ENCODE measurements at regions not wholly inside any gene's neighbourhood (a gene's known extent, or its start where the extent isn't known, plus 50 kb on each side); places are given as distances from the start of the nearest gene placed in this dataset.

- Histone ChIP-seq H4K12ac (ENCODE audit: low read depth, low read length) (no peak overlapping the region), H3K79me1 (ENCODE audit: low read length) (no peaks in the 10 kb centered on the region), H2BK12ac (ENCODE audit: low read length) (no peak overlapping the region), H3K27ac (ENCODE audit: low read depth, low read length) (no peak overlapping the region), H2BK120ac (ENCODE audit: insufficient read depth, low read length, poor library complexity) (no peak overlapping the region), H2BK5ac (ENCODE audit: low read depth, low read length, poor library complexity) (no peak overlapping the region), H4K8ac (ENCODE audit: low read depth, low read length) (no peak overlapping the region), H3K36me3 (ENCODE audit: control insufficient read depth in 1 of 2, insufficient read depth in 2 of 2, low read length in 2 of 2) (no peaks in the 10 kb centered on the region), H3K4me2 (ENCODE audit: low read length) (no peak overlapping the region), H3K9ac (ENCODE audit: low read length) (no peak overlapping the region), H4K91ac (ENCODE audit: low read depth, low read length) (no peak overlapping the region), H3K27me3 (ENCODE audit: insufficient read depth, low read length) (no peaks in the 10 kb centered on the region), H2AFZ (ENCODE audit: insufficient read depth, low read length, poor library complexity) (no peak overlapping the region), H3K79me2 (ENCODE audit: control insufficient read depth, insufficient read depth, low read length, poor library complexity) (no peaks in the 10 kb centered on the region), H3K23ac (ENCODE audit: low read length) (no peak overlapping the region), H3K4me1 (ENCODE audit: control insufficient read depth in 1 of 2, insufficient read depth in 2 of 2, low read length in 2 of 2) (peaks cover 0 to 3% of the 10 kb centered on the region in 2 experiments), H3K18ac (ENCODE audit: low read length) (no peak overlapping the region), H2AK5ac (ENCODE audit: low read length) (no peak overlapping the region), H3K4ac (ENCODE audit: low read depth, low read length) (no peak overlapping the region), H3K4me3 (ENCODE audit: low read depth, low read length) (no peak overlapping the region), H3K14ac (ENCODE audit: low read length) (no peak overlapping the region), H3K9me3 (ENCODE audit: insufficient read depth, low read depth, low read length) (peaks cover 1% of the 10 kb centered on the region)
- no peak for DNase-seq
- no CpG with 5 or more reads among the region's 4 CpGs for WGBS (ENCODE audit: extremely low coverage, insufficient coverage, insufficient read length)
Measured at GRCh38 chr1:103327054-103327719, 198.3 kb upstream of the RNPC3 start.

GRCh38 chr1:103326595-103326994, 198.9 kb upstream of the RNPC3 start:
- Histone ChIP-seq H3K4me1 (ENCODE audit: control insufficient read depth in 1 of 2, insufficient read depth in 2 of 2, low read length in 2 of 2) (peaks cover 0 to 3% of the 10 kb centered on the region in 2 experiments), H2BK5ac (ENCODE audit: low read depth, low read length, poor library complexity) (no peak overlapping the region), H3K27ac (ENCODE audit: low read depth, low read length) (no peak overlapping the region), H2BK120ac (ENCODE audit: insufficient read depth, low read length, poor library complexity) (no peak overlapping the region), H3K23ac (ENCODE audit: low read length) (no peak overlapping the region), H4K8ac (ENCODE audit: low read depth, low read length) (no peak overlapping the region), H3K36me3 (ENCODE audit: control insufficient read depth in 1 of 2, insufficient read depth in 2 of 2, low read length in 2 of 2) (no peaks in the 10 kb centered on the region), H4K91ac (ENCODE audit: low read depth, low read length) (no peak overlapping the region), H3K4me2 (ENCODE audit: low read length) (no peak overlapping the region), H3K4me3 (ENCODE audit: low read depth, low read length) (no peak overlapping the region), H3K18ac (ENCODE audit: low read length) (no peak overlapping the region), H3K14ac (ENCODE audit: low read length) (no peak overlapping the region), H2BK12ac (ENCODE audit: low read length) (no peak overlapping the region), H3K9me3 (ENCODE audit: insufficient read depth, low read depth, low read length) (peaks cover 1% of the 10 kb centered on the region), H3K4ac (ENCODE audit: low read depth, low read length) (no peak overlapping the region), H4K12ac (ENCODE audit: low read depth, low read length) (no peak overlapping the region), H2AFZ (ENCODE audit: insufficient read depth, low read length, poor library complexity) (no peak overlapping the region), H2AK5ac (ENCODE audit: low read length) (no peak overlapping the region), H3K9ac (ENCODE audit: low read length) (no peak overlapping the region), H3K27me3 (ENCODE audit: insufficient read depth, low read length) (no peaks in the 10 kb centered on the region), H3K79me1 (ENCODE audit: low read length) (no peaks in the 10 kb centered on the region), H3K79me2 (ENCODE audit: control insufficient read depth, insufficient read depth, low read length, poor library complexity) (no peaks in the 10 kb centered on the region)
- DNase-seq = peak; percentile 46 to 66

- H3K4ac ChIP-seq (ENCODE audit: low read depth, low read length) = no peak overlapping the region
- no CpG with 5 or more reads among the region's 1 CpG for WGBS (ENCODE audit: extremely low coverage, insufficient coverage, insufficient read length)
- H3K4me3 ChIP-seq (ENCODE audit: low read depth, low read length) = no peak overlapping the region
- H2BK120ac ChIP-seq (ENCODE audit: insufficient read depth, low read length, poor library complexity) = no peak overlapping the region
- no peaks in the 10 kb centered on the region for H3K79me1 ChIP-seq (ENCODE audit: low read length)
- H3K27ac ChIP-seq (ENCODE audit: low read depth, low read length) = no peak overlapping the region
- no peak overlapping the region for H3K23ac ChIP-seq (ENCODE audit: low read length)
- H3K4me1 ChIP-seq (ENCODE audit: control insufficient read depth in 1 of 2, insufficient read depth in 2 of 2, low read length in 2 of 2) = no peaks in the 10 kb centered on the region
- H2AK5ac ChIP-seq (ENCODE audit: low read length) = no peak overlapping the region
- no peak overlapping the region for H4K8ac ChIP-seq (ENCODE audit: low read depth, low read length)
- DNase-seq = no peak
- H3K9ac ChIP-seq (ENCODE audit: low read length) = no peak overlapping the region
- H3K27me3 ChIP-seq (ENCODE audit: insufficient read depth, low read length) = no peaks in the 10 kb centered on the region
- no peak overlapping the region for H3K14ac ChIP-seq (ENCODE audit: low read length)
- no peak overlapping the region for H2BK5ac ChIP-seq (ENCODE audit: low read depth, low read length, poor library complexity)
- H3K9me3 ChIP-seq (ENCODE audit: insufficient read depth, low read depth, low read length) = no peaks in the 10 kb centered on the region
- H2BK12ac ChIP-seq (ENCODE audit: low read length) = no peak overlapping the region
- H4K12ac ChIP-seq (ENCODE audit: low read depth, low read length) = no peak overlapping the region
- H2AFZ ChIP-seq (ENCODE audit: insufficient read depth, low read length, poor library complexity) = no peak overlapping the region
- no peaks in the 10 kb centered on the region for H3K79me2 ChIP-seq (ENCODE audit: control insufficient read depth, insufficient read depth, low read length, poor library complexity)
- no peak overlapping the region for H3K4me2 ChIP-seq (ENCODE audit: low read length)
- no peak overlapping the region for H3K18ac ChIP-seq (ENCODE audit: low read length)
- H3K36me3 ChIP-seq (ENCODE audit: control insufficient read depth in 1 of 2, insufficient read depth in 2 of 2, low read length in 2 of 2) = no peaks in the 10 kb centered on the region
- no peak overlapping the region for H4K91ac ChIP-seq (ENCODE audit: low read depth, low read length)
Measured at GRCh38 chr1:103309786-103310185, 201.5 kb upstream of the COL11A1 start.

- no CpG with 5 or more reads among the region's 2 CpGs for WGBS (ENCODE audit: extremely low coverage, insufficient coverage, insufficient read length)
- no peak for DNase-seq
- H3K4ac ChIP-seq (ENCODE audit: low read depth, low read length) = no peak overlapping the region
Measured at GRCh38 chr1:103307751-103308150, 199.4 kb upstream of the COL11A1 start.

More at GRCh38 chr1:103307751-103308150, 199.4 kb upstream of the COL11A1 start:
- Histone ChIP-seq H3K18ac (ENCODE audit: low read length) (no peak overlapping the region), H4K91ac (ENCODE audit: low read depth, low read length) (no peak overlapping the region), H3K9ac (ENCODE audit: low read length) (no peak overlapping the region), H3K79me2 (ENCODE audit: control insufficient read depth, insufficient read depth, low read length, poor library complexity) (no peaks in the 10 kb centered on the region), H3K27ac (ENCODE audit: low read depth, low read length) (no peak overlapping the region), H3K27me3 (ENCODE audit: insufficient read depth, low read length) (no peaks in the 10 kb centered on the region), H3K36me3 (ENCODE audit: control insufficient read depth in 1 of 2, insufficient read depth in 2 of 2, low read length in 2 of 2) (no peaks in the 10 kb centered on the region), H2BK120ac (ENCODE audit: insufficient read depth, low read length, poor library complexity) (no peak overlapping the region), H3K4me3 (ENCODE audit: low read depth, low read length) (no peak overlapping the region), H4K12ac (ENCODE audit: low read depth, low read length) (no peak overlapping the region), H3K4me1 (ENCODE audit: control insufficient read depth in 1 of 2, insufficient read depth in 2 of 2, low read length in 2 of 2) (no peaks in the 10 kb centered on the region), H4K8ac (ENCODE audit: low read depth, low read length) (no peak overlapping the region), H2AK5ac (ENCODE audit: low read length) (no peak overlapping the region), H2BK12ac (ENCODE audit: low read length) (no peak overlapping the region), H3K4me2 (ENCODE audit: low read length) (no peak overlapping the region), H2AFZ (ENCODE audit: insufficient read depth, low read length, poor library complexity) (no peak overlapping the region), H3K9me3 (ENCODE audit: insufficient read depth, low read depth, low read length) (no peaks in the 10 kb centered on the region), H2BK5ac (ENCODE audit: low read depth, low read length, poor library complexity) (no peak overlapping the region), H3K23ac (ENCODE audit: low read length) (no peak overlapping the region), H3K79me1 (ENCODE audit: low read length) (no peaks in the 10 kb centered on the region), H3K14ac (ENCODE audit: low read length) (no peak overlapping the region)

Data from trophoblast cell (in vitro differentiated cells and primary cell).